GM19324 (cell line): ENCODE measurements at regions not wholly inside any gene's neighbourhood (a gene's known extent, or its start where the extent isn't known, plus 50 kb on each side); places are given as distances from the start of the nearest gene placed in this dataset.

ENCODE experiments used
- ATAC-seq: cut with Tn5 transposase; IDR thresholded peaks from one replicate; pipeline ENCODE4 v1.9.1; 2021; ENCODE audit warnings: mild to moderate bottlenecking, moderate library complexity; ENCODE audit not compliant: unreplicated experiment, low FRiP score

GRCh38 chr17:79478841-79479240 is 132.0 kb downstream of the RBFOX3 start:
- no peak for ATAC-seq

- ATAC-seq, result no peak
Measured at GRCh38 chr17:79478051-79478461, 132.8 kb downstream of the RBFOX3 start.

- ATAC-seq, result no peak
Measured at GRCh38 chr17:79476074-79476652, 134.7 kb downstream of the RBFOX3 start.

GRCh38 chr17:79473876-79474440 is 136.9 kb downstream of the RBFOX3 start:
- ATAC-seq, result no peak

- ATAC-seq, result no peak
Measured at GRCh38 chr17:79473111-79473875, 137.6 kb downstream of the RBFOX3 start.

DNA sequence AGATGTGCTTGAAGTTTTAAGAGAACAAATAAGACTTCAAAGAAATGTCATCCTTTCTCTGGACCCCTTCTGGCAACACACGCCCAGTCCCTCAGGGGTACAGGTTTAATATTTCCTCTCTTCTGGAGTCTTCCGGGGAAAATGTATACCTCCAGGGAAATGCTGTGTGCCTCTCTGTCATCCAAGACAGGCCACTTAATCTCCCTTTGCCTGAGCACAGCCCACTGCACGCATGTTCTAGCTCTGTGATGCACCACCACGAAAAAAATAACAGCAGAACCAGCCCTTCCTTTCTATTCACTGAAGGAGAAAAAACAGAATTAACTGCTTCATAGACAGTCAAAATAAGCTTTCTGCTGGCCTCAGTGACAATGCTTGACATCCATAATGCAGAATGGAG is 140.1 kb downstream of the RBFOX3 start:
- no peak for ATAC-seq

DNA sequence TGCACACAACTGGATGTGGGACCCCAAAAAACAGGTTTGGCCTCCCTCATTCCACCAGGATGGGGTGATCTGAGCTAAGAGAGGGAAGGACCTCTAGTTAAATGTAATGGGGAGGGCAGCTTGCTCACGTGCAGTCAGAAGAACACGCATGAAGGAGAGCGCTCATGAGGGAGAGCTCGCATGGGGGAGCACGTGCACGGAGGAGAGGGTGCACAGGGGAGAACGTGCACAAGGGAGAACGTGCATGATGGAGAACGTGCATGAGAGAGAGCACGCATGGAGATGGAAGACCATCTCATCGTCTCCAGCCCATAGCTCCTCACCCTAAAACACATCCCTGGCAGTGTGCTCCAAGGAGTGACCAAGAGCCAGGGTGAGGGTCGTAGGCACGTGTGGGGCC is 141.2 kb downstream of the RBFOX3 start:
- ATAC-seq, result no peak

GRCh38 chr17:79468183-79468944 is 142.5 kb downstream of the RBFOX3 start:
- ATAC-seq, result no peak

GRCh38 chr17:79466562-79467350 is 144.1 kb downstream of the RBFOX3 start:
- no peak for ATAC-seq

DNA sequence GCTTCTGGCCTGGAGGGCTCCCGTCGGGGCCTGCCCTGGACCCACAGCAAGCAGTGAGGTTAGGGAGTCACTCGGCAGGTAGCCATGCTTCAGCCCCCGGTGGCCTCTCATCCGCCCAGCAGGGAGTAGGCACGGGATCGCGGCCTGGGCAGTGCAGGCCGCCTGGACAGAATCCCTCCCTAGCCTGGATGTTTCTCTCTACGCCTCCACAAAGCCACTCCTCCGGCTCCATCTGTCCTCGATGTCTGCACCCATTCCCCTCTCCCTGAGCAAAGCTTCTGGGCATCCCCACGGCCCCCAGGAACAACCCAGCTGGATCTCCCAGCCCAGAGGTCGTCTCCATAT is 145.2 kb downstream of the RBFOX3 start:
- ATAC-seq, result no peak

DNA sequence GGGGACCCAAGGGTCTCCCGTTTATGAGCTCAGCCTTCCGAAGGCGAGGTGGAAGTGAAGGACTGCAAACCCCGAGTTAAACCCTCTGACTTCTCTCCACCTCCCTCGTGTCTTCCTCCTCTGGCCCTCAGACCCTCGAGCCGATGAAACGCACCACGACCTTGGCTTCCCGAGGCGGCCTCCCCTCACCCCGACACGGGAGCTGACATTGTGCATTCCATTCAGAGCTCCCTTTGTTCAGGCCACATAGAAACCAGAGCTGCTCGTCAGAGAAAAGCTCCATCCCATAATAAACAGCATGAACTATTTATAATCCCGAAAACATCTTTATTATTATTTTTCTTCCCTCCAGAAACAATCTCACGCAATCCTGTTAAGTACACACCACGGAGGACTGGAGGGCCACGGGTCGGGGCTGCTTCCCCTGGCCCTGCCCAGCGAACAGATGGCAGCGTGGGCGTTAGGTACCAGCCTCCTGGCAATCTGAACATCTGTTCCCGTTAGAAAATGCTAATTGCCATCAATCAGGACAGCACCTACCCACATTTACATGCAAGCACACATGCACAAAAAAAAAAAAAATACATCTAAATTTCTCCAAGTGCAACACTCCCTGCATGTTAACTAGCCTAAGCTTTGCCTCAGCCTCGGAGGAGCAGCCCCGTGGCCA is 145.7 kb downstream of the RBFOX3 start:
- ATAC-seq, result no peak

GRCh38 chr17:79464318-79465010 is 146.4 kb downstream of the RBFOX3 start:
- no peak for ATAC-seq

DNA sequence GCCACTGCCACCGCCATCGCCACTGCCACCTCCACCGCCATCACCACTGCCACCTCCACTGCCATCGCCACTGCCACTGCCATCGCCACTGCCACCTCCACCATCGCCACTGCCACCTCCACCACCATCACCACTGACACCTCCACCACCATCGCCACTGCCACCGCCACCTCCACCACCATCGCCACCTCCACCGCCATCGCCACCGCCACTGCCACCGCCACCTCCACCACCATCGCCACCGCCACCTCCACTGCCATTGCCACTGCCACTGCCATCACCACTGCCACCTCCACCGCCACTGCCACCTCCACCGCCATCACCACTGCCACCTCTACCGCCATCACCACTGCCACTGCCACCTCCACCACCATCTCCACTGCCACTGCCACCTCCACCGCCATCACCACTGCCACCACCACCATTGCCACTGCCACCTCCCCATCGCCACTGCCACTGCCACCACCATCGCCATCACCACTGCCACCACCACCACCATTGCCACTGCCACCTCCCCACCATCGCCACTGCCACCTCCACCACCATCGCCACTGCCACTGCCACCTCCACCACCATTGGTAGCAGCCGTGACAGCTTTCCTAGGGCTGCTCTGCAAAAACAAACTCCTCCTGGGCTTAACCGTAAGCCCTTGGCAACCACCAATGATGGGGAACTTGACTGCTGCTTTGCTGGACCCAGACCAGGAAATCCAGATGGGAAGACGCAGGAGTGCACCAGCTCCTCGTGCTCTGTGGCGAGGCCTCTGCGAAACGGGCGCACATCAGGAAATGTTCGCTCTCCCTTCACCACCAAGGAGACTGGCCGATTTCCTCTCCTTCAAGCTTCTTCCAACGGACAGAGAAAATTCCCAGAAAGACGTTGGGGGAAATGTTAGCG is 147.2 kb downstream of the RBFOX3 start:
- ATAC-seq, result no peak

DNA sequence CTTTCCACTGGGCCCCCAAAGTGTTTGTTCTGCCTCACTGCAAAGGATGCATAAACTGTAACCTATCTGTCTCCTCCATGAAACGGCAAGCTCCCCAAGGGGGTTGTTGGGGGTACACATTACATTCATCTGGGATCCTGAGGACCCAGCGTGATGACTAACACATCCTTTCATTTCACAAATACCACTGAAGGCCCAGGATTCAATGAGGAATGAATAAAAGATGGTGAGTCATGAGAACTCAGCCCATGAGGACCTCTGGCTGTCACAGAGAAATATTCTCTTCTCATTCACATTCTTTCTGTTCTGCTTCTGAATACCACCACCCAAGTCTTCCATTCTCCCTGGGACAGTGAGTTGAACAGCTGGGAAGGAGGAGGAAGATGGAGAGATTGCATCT is 149.8 kb downstream of the RBFOX3 start:
- no peak for ATAC-seq

GRCh38 chr17:79459846-79460245 is 151.0 kb downstream of the RBFOX3 start:
- no peak for ATAC-seq

DNA sequence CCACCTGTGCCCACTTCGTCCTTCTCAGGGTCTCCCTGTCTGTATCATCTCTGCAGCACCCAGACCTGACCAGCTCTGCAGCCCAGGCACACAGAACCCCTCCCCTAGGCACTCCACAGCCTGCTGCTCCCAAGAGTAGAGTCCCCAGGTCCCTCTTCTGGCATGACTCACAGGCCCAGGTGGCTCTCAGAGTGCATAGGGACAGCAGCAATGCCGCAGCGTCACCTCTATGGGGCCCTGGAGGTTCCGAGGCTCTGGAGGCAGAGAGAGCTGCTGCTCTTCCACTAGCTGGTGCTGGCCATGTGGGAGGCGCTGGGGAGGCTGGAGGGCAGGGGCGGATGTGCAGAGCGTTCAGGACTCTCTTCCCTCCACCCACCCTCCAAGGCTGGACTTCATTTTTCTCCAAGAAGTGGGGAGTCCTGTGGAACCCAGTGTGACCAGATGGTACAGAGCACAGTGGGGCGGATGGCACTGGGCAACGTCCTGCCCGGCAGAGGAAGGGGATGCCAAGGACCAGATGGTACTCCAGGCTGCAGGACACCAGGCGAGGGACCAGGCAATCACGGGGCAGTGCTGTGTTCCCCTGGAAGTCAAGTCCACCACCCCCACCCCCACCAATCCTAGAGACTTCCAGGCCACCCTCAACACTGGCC is 151.7 kb downstream of the RBFOX3 start:
- no peak for ATAC-seq

DNA sequence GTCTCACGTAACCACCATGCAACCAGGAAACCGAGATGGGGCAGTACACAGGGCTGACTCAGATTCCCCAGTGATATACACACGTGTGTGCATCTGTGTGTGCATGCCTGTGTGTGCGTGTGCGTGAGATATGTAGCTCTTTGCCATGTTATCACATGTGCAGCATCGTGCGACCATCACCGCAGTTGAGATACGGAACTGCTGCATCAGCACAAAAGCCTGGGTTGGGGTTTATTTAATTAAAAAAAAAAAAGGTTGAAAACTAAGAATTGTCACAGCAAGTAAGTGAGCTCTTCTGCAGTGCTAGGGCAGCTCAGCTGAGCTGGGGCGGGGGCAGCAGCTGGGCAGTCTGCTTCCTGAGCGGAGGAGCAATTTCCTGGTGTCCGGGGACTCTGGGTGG is 152.5 kb downstream of the RBFOX3 start:
- ATAC-seq, result no peak

DNA sequence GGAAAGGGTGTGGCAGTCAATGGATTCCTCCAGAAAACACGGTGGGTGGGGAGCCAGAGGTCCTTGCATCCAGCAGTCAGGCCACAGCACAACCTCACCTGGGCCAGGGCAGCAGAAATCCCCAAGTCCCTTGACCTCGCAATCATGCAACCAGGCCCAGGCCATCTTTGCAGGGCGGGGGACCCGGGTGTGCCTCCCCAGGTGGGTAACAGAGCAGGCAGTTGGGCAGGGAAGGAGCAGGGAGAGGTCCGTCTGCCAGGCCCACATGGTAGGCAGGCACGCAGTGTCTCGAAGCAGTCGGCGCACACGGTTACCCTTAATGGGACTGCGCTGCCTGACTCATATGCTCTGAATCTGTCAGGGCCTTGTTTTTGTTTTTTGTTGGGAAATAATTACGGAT is 153.0 kb downstream of the RBFOX3 start:
- ATAC-seq, result no peak
